Calu3 (cell line): ENCODE measurements at regions not wholly inside any gene's neighbourhood (a gene's known extent, or its start where the extent isn't known, plus 50 kb on each side); places are given as distances from the start of the nearest gene placed in this dataset.
"Not testable (repeated sequence)": the region's sequence is repeated elsewhere in the genome, so short reads cannot be mapped to it uniquely, and the experiment has no call there.

Experiments used
- BruUV-seq: library from RNA; stranded (reverse); fragments of 400-500 nt; replicated peaks from 2 replicates; lab custom pipeline; 2021; lab: Mats Ljungman, UMichigan
- CTCF ChIA-PET: fragments of 300-600 bp; sonication (Branson Sonifier 250); formaldehyde crosslinking; loops from one replicate; lab custom pipeline; 2022; ENCODE audit warnings: antibody characterized with exemption; lab: Charles Lee
- DNase-seq: peaks from one replicate; pipeline ENCODE4 v3.0.0; 2022
- H3K27ac Mint-ChIP-seq: one replicate; pipeline ENCODE4 v1.8.0; 2022; ENCODE audit warnings: mixed read lengths; ENCODE audit not compliant: unreplicated experiment
- H3K27me3 Mint-ChIP-seq: one replicate; pipeline ENCODE4 v1.8.0; 2022; ENCODE audit warnings: mixed read lengths; ENCODE audit not compliant: unreplicated experiment
- H3K36me3 Mint-ChIP-seq: one replicate; pipeline ENCODE4 v1.8.0; 2022; ENCODE audit warnings: mild to moderate bottlenecking, moderate library complexity, mixed read lengths; ENCODE audit not compliant: insufficient read depth, unreplicated experiment
- H3K4me1 Mint-ChIP-seq: one replicate; pipeline ENCODE4 v1.8.0; 2022; ENCODE audit warnings: mild to moderate bottlenecking, low read depth, mixed read lengths; ENCODE audit not compliant: unreplicated experiment
- H3K4me3 Mint-ChIP-seq: one replicate; pipeline ENCODE4 v1.8.0; 2022; ENCODE audit warnings: mild to moderate bottlenecking, low read depth, moderate library complexity, mixed read lengths; ENCODE audit not compliant: unreplicated experiment
- H3K9me3 Mint-ChIP-seq: one replicate; pipeline ENCODE4 v1.8.0; 2022; ENCODE audit warnings: low read depth, mixed read lengths; ENCODE audit not compliant: unreplicated experiment
- CTCF ChIP-seq: fragments of 200-600 bp; IDR thresholded peaks from one replicate; pipeline ENCODE4 v1.8.0; 2022; ENCODE audit warnings: antibody characterized with exemption; ENCODE audit not compliant: unreplicated experiment
- intact Hi-C: fragments of 100-400 bp; cut with micrococcal nuclease; formaldehyde crosslinking; loops from one replicate; pipeline ENCODE4 v1.10.0; 2022; ENCODE audit not compliant: unreplicated experiment

- H3K4me3 Mint-ChIP-seq = no peak overlapping the region
- intact Hi-C loops = no loop called here
- no peak for TF ChIP-seq CTCF
- CTCF ChIA-PET = no interaction called here
- DNase-seq = no peak
- no peaks in the 10 kb centered on the region for H3K9me3 Mint-ChIP-seq
- no peaks in the 10 kb centered on the region for H3K27me3 Mint-ChIP-seq
- no peaks in the 10 kb centered on the region for H3K4me1 Mint-ChIP-seq
- no TSS peak for BruUV-seq
- no peaks in the 10 kb centered on the region for H3K36me3 Mint-ChIP-seq
- H3K27ac Mint-ChIP-seq = no peak overlapping the region
Measured at GRCh38 chr9:42388146-42388690, 204.8 kb downstream of the SPATA31A6 start.

- no peak for DNase-seq
- Mint-ChIP-seq H3K27ac (no peak overlapping the region), H3K36me3 (no peaks in the 10 kb centered on the region), H3K27me3 (no peaks in the 10 kb centered on the region), H3K4me3 (no peak overlapping the region), H3K4me1 (no peaks in the 10 kb centered on the region), H3K9me3 (no peaks in the 10 kb centered on the region)
- intact Hi-C loops = no loop called here
- BruUV-seq = no TSS peak
- CTCF ChIA-PET = no interaction called here
- no peak for TF ChIP-seq CTCF
Measured at GRCh38 chr9:42388846-42389245, 205.4 kb downstream of the SPATA31A6 start.

DNA sequence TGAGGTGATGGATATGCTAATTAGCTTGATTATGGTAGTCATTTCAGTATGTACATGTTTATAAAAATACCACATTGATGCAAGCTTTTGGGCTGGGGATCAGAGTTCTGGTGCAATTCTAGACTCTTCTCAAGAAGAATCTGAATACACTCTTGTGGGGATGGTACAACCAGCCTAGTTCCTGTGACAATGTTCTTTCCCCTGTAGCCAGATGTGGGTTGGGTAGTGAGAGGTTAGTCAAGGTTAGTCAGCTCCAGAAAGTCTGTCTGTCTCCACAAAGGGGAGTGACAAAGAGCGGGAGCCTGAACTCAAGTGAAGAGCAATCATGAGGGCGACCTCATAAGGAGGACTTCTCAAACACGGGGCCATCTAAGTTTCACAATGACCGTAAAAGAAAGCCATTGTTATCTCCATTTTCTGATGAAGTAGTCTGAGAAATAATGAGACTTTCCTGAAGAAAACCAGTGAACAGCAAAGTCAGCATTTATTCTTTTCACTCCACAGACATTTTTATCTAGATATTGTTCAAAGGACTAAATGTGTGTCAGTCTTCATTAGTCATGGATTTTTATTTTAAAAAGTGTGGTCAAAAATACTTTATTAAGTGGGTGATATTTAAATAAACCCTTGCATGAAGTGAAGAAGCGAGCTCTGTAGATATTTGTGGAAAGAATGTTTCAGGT, 209.5 kb downstream of the SPATA31A6 start:
- H3K9me3 Mint-ChIP-seq, DNase-seq, H3K4me3 Mint-ChIP-seq, H3K27ac Mint-ChIP-seq, CTCF ChIA-PET, H3K36me3 Mint-ChIP-seq, intact Hi-C loops, H3K4me1 Mint-ChIP-seq, H3K27me3 Mint-ChIP-seq, BruUV-seq: not testable (repeated sequence)

DNA sequence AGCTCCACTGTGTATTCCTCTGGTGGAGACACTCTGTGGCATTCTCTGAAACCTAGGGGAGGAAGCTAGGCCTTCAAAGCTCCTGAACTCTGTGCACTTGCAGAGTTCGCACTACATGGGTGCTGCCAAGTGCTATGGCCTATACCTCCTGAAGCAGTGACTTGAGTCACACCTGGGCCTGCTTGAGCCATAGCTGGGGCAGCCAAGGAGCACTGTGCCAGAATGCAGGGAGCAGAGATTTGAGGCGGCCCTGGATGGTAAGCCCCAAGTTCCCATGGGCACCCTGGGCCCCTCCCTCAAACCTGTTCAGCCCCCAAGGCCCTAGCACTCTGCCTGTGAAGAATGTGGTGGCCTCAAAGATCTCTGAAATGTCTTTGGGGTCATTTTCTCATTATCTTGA, 212.9 kb downstream of the SPATA31A6 start:
- intact Hi-C loops = no loop called here
- Mint-ChIP-seq H3K9me3 (peaks cover 2% of the 10 kb centered on the region), H3K36me3 (no peaks in the 10 kb centered on the region), H3K4me3 (no peak overlapping the region), H3K4me1 (no peaks in the 10 kb centered on the region), H3K27ac (no peak overlapping the region), H3K27me3 (no peaks in the 10 kb centered on the region)
- CTCF ChIA-PET = no interaction called here
- DNase-seq = no peak
- no TSS peak for BruUV-seq
- no peak for TF ChIP-seq CTCF

DNA sequence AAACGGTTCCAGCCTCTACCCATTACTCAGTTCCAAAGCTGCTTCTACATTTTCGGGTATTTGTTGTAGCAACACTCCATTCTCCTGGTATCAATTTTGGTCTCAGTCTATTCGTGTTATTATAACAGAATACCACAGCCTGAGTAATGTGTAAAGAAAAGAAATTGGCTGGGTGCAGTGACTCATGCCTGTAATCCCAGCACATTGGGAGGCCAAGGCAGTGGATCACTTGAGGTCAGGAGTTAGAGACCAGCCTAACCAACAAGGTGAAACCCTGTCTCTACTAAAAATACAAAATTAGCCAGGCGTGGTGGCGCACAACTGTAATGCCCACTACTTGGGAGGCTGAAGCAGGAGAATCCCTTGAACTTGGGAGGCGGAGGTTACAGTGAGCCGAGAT, 213.9 kb downstream of the SPATA31A6 start:
- CTCF ChIA-PET, BruUV-seq, H3K4me1 Mint-ChIP-seq, H3K27me3 Mint-ChIP-seq, H3K36me3 Mint-ChIP-seq, H3K4me3 Mint-ChIP-seq, intact Hi-C loops, H3K9me3 Mint-ChIP-seq, DNase-seq, H3K27ac Mint-ChIP-seq: not testable (repeated sequence)

GRCh38 chr9:42402919-42403318, 219.5 kb downstream of the SPATA31A6 start:
- H3K9me3 Mint-ChIP-seq, BruUV-seq, H3K4me3 Mint-ChIP-seq, CTCF ChIA-PET, DNase-seq, H3K36me3 Mint-ChIP-seq, H3K4me1 Mint-ChIP-seq, H3K27me3 Mint-ChIP-seq, H3K27ac Mint-ChIP-seq, intact Hi-C loops: not testable (repeated sequence)

- H3K36me3 Mint-ChIP-seq, H3K4me1 Mint-ChIP-seq, DNase-seq, H3K9me3 Mint-ChIP-seq, H3K27ac Mint-ChIP-seq, intact Hi-C loops, CTCF ChIA-PET, H3K4me3 Mint-ChIP-seq, BruUV-seq, H3K27me3 Mint-ChIP-seq: not testable (repeated sequence)
Measured at GRCh38 chr9:42409581-42409980, 226.1 kb downstream of the SPATA31A6 start.

GRCh38 chr9:42412354-42412753, 228.9 kb downstream of the SPATA31A6 start:
- H3K4me1 Mint-ChIP-seq, H3K9me3 Mint-ChIP-seq, intact Hi-C loops, H3K4me3 Mint-ChIP-seq, H3K27me3 Mint-ChIP-seq, H3K36me3 Mint-ChIP-seq, DNase-seq, CTCF ChIA-PET, H3K27ac Mint-ChIP-seq, BruUV-seq: not testable (repeated sequence)
